HG02852 (cell line): ENCODE measurements at regions not wholly inside any gene's neighbourhood (a gene's known extent, or its start where the extent isn't known, plus 50 kb on each side); places are given as distances from the start of the nearest gene placed in this dataset.
"Not testable (repeated sequence)": the region's sequence is repeated elsewhere in the genome, so short reads cannot be mapped to it uniquely, and the experiment has no call there.

Experiments used
- ATAC-seq: cut with Tn5 transposase; IDR thresholded peaks from one replicate; pipeline ENCODE4 v1.9.1; 2021; ENCODE audit warnings: mild to moderate bottlenecking, moderate library complexity; ENCODE audit not compliant: unreplicated experiment

DNA sequence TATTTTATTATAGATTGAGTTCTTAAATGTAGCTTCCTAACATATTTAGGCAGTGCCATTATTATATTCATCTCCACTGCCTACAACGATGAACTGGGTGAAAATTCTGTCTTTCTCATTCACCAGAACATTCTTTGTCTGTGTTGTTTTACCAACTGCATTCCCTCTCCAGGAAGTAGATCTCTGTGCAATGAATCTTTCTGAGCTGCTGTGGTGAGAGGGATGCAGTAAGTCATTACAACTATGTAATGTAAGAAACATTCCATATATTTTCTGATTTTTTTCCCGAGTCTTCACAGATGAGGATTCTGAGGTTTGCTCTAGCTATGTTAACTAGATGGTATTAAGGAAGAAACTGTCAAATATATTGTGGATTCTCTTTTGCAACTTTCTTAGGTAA lies 811.9 kb upstream of the PCDH7 start:
- ATAC-seq = no peak

DNA sequence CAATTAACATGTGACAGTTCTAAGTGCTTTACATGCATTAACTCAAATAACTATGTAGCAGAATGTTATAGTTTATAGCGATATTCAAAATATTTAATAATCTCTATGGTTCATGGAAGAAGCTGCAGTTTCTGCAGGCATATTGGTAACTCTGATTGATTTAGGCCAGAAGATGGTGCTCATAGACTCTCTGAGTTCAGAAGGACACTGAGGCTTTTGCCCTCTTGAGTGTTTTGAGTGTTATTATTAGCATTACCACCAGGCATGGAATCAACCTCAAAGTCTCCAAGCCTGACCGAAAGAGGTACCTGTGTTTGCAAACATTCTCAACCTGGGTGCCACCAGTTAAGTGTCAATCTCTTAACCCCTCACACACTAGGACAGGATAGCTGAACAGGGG lies 792.3 kb upstream of the PCDH7 start:
- ATAC-seq = no peak

DNA sequence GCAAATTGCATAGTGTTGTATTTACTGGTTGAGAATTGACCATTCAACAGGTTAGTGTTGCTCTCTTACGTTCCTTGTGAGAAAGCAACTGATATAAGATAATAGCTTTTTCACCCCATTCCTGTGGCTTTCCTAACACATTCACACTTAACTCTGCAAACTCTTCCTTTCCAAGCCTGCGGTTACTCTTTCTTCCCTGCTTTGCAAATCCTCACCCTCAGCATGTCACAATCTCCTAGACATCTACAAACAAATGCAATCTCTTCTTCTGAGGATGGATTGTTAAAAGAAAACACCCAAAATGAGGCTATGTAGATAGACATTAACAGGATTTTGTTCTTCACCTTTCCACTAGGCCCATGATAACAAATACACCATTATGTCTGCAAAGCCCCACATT lies 771.7 kb upstream of the PCDH7 start:
- no peak for ATAC-seq

DNA sequence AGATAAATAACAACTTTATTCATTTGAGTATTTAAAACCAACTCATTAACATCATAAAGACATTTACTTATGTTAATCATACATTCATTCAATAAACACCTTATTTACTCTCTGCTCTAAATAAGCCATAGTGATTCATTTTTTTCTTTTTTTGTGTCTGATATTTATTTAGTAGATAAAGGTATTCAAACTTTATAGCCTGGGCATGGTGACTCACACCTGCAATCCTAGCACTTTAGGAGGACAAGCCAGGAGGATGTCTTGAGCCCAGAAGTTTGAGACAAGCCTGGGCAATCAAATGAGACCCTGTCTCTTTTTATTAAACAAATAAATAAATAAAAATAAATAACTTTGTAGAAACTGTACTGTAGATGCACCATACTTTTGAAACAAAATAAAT lies 771.3 kb upstream of the PCDH7 start:
- no peak for ATAC-seq

DNA sequence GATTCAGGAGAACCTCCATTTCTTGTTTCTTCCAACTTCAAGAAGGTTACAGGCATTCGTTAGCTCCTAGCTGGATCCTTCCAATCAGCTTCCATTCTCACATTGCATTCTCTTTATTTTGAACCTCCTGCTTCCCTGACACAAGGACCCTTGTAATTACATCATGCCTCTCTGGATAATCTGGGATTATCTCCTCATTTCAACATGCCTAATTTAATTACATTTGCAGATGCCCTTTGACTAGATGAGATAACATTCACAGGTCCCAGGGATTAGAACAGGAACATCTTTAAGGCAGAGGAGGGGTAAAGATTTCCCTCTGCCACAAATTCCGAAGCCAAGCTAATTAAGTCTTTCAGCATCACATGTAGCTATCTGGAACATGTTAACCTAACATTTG lies 753.8 kb upstream of the PCDH7 start:
- ATAC-seq = no peak

DNA sequence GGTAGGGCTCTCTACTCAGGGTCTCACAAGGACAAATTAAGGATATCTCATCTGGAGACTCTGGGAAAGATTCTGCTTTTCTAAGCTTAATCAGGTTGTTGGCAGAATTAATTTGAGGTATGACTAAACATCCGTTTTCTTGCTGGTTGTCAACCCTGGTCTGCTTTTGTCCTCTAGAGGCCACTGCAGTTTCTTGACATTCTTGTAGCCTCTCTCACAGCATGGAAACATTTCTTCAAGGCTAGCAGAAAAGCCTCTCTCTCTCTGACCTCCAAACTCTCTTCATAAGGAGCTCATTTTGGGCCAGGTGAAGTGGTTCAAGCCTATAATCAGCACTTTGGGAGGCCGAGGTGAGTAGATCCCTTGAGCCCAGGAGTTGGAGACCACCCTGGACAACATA lies 749.5 kb upstream of the PCDH7 start:
- ATAC-seq = no peak

DNA sequence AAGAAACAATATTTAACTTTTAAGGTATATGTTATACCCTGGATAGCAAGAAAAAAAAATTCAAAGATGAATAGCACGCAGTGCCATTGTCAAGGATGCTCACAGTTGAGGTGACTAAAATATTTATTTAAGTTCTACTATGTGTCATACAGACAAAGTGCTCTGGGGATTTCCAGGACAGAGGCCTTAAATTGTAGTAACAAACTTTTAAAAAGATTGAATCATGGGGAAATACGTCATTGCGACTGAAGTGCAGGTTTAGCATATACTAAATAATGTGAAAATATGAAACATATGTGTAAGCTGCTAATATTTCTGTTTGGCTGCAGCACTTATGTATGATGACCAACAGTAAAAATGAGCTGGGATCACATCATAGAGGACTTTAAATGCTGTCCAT lies 748.0 kb upstream of the PCDH7 start:
- no peak for ATAC-seq

DNA sequence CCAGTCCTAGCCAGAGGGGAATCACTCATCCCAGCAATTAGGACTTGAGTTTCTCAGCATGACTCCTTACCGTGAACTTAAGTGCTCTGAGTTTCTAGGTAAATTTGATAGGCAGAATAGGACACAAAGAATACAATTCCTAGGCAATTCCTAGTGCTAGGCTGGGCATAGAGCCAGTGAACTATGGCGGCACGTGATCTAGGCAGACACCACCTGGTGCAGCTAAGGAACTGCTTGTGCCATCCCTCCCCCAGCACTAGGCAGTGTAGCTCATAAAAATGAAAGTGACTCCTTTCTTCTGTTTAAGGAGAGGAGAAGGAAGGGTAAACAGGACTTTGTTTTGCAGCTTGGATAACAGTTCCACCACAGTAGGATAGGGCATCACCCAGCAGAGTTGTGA lies 736.3 kb upstream of the PCDH7 start:
- no peak for ATAC-seq

DNA sequence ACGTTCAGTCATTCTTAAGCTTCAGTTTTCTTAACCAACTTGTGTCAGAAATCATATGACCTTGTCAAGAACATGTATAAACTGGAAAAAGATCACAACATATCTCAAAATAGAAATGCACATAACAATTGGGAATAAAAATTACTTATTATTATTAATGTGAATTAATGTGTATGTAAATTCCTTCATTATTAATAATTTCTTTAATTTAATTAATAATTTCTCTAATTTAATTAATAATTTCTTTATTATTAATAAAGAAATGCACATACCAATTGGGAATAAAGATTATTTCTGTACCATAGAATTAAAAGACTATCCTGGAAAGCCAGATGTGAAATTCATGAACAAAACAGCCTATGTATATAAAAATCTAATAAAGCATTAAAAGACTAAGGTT lies 718.5 kb upstream of the PCDH7 start:
- ATAC-seq = no peak

DNA sequence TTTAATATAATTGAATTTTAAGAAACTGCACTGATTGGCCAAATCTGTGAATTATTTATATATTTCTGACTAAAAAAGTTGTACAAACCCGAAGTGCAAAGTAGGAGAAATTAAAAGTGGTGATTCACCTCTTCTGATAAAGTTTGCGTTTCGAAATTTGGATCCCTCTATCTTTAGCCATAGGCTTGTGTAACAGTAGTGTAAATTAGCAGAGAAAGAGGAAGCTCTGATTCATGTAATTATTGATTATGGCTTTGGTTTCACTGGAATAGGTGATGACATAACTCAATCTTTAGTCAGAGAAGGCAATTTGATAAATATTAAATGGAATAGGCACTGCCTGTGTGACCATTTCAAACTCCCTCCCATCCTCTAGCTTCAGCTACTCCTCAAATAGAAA lies 717.8 kb upstream of the PCDH7 start:
- no peak for ATAC-seq

DNA sequence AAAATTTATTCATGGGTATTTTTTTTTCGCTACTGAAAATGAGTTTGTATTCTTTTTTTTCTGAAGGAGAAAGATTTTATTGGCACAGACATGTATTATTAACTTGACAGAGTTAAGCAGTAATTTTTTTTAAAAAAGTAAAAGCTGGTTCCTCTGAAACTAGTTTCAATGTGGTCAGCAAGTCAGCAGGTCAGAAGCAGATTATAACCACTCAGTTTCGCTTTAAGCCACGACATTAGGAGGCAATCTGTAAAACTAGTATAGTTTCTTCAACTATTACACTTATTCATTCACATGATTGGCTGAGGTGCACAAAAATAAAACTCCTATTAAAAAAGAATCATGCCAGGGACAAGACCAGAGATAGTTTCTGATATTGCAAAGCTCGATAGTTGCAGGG lies 714.2 kb upstream of the PCDH7 start:
- no peak for ATAC-seq

DNA sequence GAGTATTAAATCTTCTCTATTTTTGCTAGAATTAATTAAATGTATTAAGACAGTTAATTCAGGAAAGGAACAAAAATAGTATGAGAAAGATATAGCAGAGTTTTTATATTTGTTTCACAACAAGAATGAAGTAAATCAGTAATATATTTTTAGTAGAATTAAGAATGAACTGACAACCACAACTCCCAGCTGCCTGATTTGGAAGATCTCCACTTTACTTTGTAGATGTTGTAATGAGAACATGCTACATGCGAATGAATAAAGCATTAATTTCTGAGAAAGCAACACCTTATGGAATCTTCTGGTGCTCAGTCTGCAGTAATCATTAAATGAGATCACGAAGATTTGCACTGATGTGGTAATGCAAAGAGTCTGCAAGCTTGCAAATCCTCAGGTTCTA lies 695.6 kb upstream of the PCDH7 start:
- ATAC-seq = no peak

DNA sequence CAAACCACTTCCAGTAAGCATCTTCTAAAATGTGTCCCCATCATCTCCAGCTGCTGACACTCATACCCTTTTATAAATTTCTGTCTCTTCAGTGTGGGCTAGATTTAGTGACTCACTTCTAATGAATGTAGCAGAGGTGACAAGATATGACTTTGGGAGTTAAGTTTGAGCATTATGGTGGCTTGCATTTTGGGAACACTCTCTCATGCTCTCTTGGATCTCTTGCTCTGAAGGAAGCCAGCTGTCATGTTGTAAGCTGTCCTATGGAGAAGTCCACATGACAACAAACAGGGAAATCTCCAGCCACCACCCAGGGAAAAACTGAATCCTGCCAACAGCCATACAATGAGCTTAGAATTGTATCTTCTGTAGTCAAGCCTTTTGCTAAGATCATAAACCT lies 691.3 kb upstream of the PCDH7 start:
- no peak for ATAC-seq

DNA sequence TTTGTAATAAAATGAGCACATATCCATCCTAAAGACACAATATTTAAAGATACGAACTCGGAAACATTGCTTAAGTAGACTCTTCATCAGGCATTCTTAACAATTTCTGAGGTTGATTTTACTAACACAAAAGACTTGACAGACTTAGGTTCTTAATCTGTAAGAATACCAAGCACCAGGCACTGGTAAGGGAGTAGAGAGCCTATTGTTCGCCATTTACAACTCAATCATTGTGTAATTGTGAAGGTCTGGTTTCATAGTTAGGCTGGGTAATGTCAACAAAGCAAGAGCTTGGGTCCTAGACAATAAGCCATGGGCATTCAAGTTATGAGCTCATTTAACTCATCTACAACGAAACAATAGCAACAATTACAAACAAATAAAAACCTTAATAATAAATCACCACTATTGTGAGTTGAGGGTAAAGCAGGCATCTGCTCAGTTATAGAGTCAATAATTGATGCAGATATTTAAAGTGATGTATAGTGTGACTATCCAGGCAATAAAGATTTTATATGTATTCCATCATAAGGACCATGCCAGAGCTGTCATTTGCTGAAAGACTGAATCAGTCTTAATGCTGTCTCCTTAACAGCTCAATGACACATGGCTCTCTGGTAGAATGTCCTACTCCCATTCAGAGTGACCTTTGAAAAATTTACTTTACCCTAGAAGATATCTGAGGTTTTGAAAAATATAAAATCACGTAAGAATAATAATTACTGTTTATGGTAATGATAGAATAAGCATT lies 664.0 kb upstream of the PCDH7 start:
- ATAC-seq = no peak

DNA sequence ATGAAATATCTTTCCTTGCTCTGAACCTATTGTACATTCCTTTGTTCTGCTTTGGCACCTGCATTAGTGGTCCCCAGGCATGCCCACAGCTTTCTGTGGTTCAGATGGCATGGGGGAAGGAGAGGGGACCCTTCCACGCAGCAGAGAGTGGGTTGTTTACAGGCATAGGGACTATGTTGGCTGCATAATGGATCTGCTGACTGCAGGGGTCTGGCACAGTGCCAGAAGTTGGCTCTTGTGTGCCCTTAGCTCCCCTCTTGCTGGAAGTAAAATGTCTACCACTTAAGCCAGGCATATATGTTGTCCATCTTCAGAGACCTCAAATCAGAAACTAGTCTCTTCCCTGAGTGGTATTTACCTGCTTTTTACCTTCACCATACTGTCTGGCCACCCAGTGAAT lies 651.9 kb upstream of the PCDH7 start:
- ATAC-seq = no peak

DNA sequence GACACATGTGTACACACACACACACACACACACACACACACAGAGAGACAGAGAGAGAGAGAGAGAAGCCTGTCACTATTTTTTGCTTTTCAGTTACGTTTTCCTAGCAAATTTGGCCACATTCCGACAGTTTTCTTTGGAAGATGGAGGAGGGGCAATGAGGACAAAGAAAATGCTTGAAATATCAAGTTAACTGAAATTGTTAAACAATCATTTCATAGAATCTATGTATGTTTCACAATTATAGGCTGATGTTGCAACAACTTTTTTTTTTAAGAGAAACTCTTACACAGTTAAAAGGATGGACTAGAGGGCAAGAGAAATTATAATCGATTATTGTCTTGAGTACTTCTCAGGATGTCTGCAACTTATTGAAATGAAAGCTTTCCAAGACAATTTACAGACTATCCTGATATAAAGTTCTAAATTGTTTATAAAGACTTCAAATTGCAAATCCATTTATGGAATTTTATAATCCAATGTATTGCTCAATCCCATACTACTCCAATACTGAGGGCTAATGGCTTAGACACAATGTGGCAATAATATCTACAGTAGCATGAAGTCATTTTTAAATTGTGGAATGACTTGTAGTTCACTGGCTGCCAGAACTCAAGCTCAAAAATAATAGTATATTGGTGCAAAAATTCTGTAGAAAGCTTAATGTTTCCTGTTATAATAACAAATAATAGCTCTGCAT lies 647.0 kb upstream of the PCDH7 start:
- ATAC-seq = no peak

DNA sequence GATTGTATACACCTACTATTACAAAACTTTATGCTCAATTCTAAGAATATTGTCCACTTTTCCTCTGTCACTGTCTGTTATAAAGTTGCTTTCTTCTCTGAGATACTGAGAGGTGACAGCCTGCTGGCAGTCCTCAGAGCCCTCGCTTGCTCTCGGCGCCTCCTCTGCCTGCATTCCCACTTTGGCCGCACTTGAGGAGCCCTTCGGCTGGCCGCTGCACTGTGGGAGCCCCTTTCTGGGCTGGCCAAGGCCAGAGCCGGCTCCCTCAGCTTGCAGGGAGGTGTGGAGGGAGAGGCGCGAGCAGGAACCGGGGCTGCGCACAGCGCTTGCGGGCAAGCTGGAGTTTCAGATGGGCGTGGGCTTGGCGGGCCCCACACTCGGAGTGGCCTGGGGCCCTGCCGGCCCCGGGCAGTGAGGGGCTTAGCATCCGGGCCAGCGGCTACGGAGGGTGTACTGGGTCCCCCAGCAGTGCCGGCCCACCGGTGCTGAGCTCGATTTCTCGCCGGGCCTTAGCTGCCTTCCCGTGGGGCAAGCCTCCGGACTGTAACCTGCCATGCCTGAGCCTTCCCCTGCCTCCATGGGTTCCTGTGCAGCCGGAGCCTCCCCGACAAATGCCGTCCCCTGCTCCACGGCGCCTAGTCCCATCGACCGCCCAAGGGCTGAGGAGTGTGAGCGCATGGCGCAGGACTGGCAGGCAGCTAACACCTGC lies 627.6 kb upstream of the PCDH7 start:
- ATAC-seq = not testable (repeated sequence)

DNA sequence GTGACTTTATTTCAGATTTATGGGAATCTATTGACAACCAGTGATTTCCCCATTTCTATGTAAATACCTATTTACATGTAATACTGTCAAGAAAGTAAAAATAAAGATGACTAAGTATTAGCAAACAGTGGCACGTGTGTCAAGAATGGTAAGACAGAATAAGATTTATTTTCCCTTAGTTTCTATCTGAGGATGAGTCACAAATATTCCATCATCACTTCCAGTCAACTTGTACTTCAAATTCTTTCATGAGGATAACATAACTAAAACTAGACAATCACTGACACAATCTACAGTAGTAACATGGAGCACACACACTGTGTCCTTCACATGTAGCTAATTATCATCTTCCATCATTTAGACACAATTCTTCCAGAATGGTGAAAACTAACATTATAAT lies 625.3 kb upstream of the PCDH7 start:
- no peak for ATAC-seq

DNA sequence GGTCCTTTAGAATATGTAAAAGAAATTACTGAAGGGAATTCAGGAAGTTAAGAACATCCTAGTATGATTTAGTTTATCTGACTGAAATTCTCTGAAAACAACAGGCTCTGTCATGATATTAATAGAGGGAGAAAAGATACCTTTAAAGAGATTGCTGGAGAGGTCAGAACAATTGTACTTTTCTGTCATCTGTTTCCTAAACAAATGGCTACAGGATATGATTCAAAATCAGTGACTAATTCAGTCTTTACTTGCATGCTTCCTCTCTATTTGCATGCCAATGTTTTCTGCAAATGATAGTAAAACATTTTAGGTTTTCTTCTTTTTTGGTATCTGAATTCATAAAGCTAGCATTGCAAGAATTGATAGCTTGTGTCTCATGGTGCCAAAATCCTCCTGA lies 616.7 kb upstream of the PCDH7 start:
- no peak for ATAC-seq

DNA sequence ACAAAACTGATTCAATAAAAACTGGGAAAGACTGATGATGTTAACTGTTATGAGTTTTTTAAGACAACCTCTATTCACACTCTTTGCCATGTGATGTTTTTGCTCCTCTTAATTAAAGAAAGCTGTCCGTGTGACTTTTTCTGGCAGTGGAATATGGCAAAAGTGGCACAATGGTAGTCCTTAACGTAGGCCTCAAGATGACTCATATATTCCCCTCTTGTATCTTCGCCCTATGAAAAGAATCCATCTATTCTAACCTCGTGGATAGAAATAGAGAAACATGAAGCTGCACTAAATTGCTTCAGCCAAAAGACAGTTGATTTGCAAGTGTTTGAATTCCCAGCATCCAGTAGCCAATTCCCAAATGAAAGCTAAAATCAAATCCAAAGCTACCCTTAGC lies 603.8 kb upstream of the PCDH7 start:
- ATAC-seq = no peak

DNA sequence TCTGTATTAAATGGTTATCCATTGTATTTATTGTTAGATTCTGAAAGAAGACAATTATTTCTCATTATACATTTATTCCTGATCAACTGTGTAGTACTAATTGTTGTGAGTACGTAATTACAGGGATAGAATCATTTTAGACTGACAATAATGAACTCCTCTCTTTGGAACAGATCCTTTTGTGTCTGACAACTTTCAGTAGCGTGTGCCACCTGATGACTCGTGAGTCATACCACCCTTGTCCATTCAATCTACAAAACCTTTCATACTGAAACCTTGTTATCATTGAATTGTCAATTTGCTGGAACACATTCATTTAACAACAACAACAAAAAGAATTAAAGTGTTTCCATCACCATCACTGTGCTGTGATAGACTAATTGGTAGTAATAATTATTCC lies 602.7 kb upstream of the PCDH7 start:
- no peak for ATAC-seq

DNA sequence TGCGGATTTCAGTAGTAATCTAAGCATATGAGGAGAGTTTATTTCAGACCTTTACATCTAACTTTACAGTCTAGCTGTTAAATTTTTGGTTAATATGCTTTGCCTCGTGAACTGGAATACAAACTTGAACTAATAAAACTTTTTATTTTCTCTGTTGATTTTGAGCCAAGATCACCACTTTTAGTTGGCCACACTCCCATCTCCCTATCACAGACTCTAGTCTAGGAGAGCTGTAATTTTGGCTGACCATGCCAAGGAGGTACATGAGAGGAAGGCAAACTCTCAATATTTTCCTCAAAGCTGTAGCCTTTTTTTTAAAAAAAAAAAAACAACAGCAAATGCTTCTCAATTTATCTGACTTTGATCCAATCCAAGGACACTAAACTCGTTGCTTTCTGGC lies 597.5 kb upstream of the PCDH7 start:
- ATAC-seq = no peak
